PC-9 (cell line): ENCODE measurements at regions not wholly inside any gene's neighbourhood (a gene's known extent, or its start where the extent isn't known, plus 50 kb on each side); places are given as distances from the start of the nearest gene placed in this dataset.
A peak's percentile ranks its signal among the peaks of the same experiment; 100 is the strongest.

Experiments used
- BruUV-seq: library from RNA; stranded (reverse); fragments of 400-500 nt; replicated peaks from 2 replicates; lab custom pipeline; 2021; lab: Mats Ljungman, UMichigan
- CTCF ChIA-PET: fragments of 300-600 bp; sonication (Branson Sonifier 250); formaldehyde crosslinking; loops from one replicate; lab custom pipeline; 2022; ENCODE audit warnings: antibody characterized with exemption; lab: Charles Lee
- POLR2A ChIA-PET: fragments of 300-600 bp; sonication (Branson Sonifier 250); formaldehyde crosslinking; loops from one replicate; lab custom pipeline; 2022; ENCODE audit warnings: antibody characterized with exemption; ENCODE audit not compliant: unreplicated experiment; lab: Charles Lee
- DNase-seq, 2 experiments: peaks; one replicate each; pipeline versions ENCODE4 v3.0.0 to v3.0.0-alpha.2; 2015 to 2022; ENCODE audit warnings: mixed read lengths in 1 of 2
- H2AFZ ChIP-seq: fragments of 200-600 bp; sonication (generic); 2 replicates; pipeline ENCODE4 v1.8.1; 2017; ENCODE audit warnings: antibody characterized with exemption
- H3F3A ChIP-seq: fragments of 200-600 bp; sonication (generic); 2 replicates; pipeline ENCODE4 v1.8.1; 2017; ENCODE audit warnings: antibody characterized with exemption, mild to moderate bottlenecking, low read depth; ENCODE audit not compliant: insufficient read depth
- H3K27ac ChIP-seq: fragments of 200-600 bp; sonication (generic); 2 replicates; pipeline ENCODE4 v1.6.1; 2016; ENCODE audit warnings: mixed run types
- H3K27me3 ChIP-seq: fragments of 200-600 bp; sonication (generic); 2 replicates; pipeline ENCODE4 v1.6.1; 2016; ENCODE audit warnings: low read depth, mixed run types; ENCODE audit not compliant: insufficient read depth
- H3K36me3 ChIP-seq: fragments of 200-600 bp; sonication (generic); 2 replicates; pipeline ENCODE4 v1.6.1; 2016; ENCODE audit warnings: low read depth, mixed run types
- H3K4me1 ChIP-seq: fragments of 200-600 bp; sonication (generic); replicated peaks from 2 replicates; pipeline ENCODE4 v1.6.1; 2016; ENCODE audit warnings: mixed run types; ENCODE audit not compliant: insufficient read depth
- H3K4me2 ChIP-seq: fragments of 200-600 bp; sonication (generic); 2 replicates; pipeline ENCODE4 v1.6.1; 2017; ENCODE audit warnings: mixed run types
- H3K4me3 ChIP-seq: fragments of 200-600 bp; sonication (generic); 2 replicates; pipeline ENCODE4 v1.6.1; 2016; ENCODE audit warnings: mixed run types
- H3K79me2 ChIP-seq: fragments of 200-600 bp; sonication (generic); 2 replicates; pipeline ENCODE4 v1.6.1; 2017; ENCODE audit warnings: low read depth, mixed run types
- H3K9me2 ChIP-seq: fragments of 200-600 bp; sonication (generic); 2 replicates; pipeline ENCODE4 v1.8.1; 2017; ENCODE audit warnings: mild to moderate bottlenecking; ENCODE audit not compliant: insufficient read depth
- H3K9me3 ChIP-seq: fragments of 200-600 bp; sonication (generic); 2 replicates; pipeline ENCODE4 v1.8.1; 2016; ENCODE audit warnings: low read depth; ENCODE audit not compliant: insufficient read depth
- H4K20me1 ChIP-seq: fragments of 200-600 bp; sonication (generic); 2 replicates; pipeline ENCODE4 v1.8.1; 2017; ENCODE audit not compliant: insufficient read depth
- EZH2 ChIP-seq: fragments of 200-600 bp; sonication (generic); IDR thresholded peaks from 2 replicates; pipeline ENCODE4 v1.8.0; 2017; ENCODE audit warnings: antibody characterized with exemption, low read depth
- intact Hi-C: fragments of 100-400 bp; cut with micrococcal nuclease; formaldehyde crosslinking; loops from one replicate; pipeline ENCODE4 v1.10.0; 2022; ENCODE audit not compliant: unreplicated experiment
- TF ChIP-seq, protein P1 (sequence below): fragments of 200-600 bp; sonication (generic); conservative IDR thresholded peaks from 2 replicates; pipeline ENCODE4 v1.6.1; 2017; ENCODE audit warnings: mixed run types, antibody characterized with exemption, mild to moderate bottlenecking, moderate library complexity

DNA sequence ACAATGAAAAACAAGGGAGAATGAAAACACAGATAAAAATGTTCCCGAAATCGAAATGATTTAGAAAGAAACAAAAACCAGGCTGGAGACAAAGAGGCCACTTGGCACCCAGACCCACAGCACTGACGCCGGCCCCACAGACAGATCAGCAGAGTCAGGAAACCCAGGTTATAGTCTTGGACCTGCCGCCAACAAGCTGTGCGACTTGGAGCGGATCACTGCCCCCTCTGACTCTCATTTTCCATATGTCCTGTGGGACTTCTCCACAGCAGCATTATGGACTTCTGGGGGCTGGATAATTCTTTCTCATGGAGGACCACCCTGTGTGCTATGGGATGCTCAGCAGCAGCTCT is 72.4 kb downstream of the MATN1 start:
- Histone ChIP-seq H3K27me3 (no peaks in the 10 kb centered on the region), H3K9me3 (no peaks in the 10 kb centered on the region), H4K20me1 (no peaks in the 10 kb centered on the region), H3K79me2 (no peaks in the 10 kb centered on the region), H2AFZ (no peak overlapping the region), H3K27ac (no peak overlapping the region), H3K36me3 (no peaks in the 10 kb centered on the region), H3K4me3 (no peak overlapping the region), H3K4me1 (peaks cover 36% of the 10 kb centered on the region), H3K9me2 (no peaks in the 10 kb centered on the region), H3K4me2 (no peak overlapping the region), H3F3A (peaks cover 12% of the 10 kb centered on the region; the same call in 1 of the 2 replicates)
- BruUV-seq = no TSS peak
- no peak for DNase-seq
- CTCF ChIA-PET = no interaction called here
- TF ChIP-seq, protein P1, sequence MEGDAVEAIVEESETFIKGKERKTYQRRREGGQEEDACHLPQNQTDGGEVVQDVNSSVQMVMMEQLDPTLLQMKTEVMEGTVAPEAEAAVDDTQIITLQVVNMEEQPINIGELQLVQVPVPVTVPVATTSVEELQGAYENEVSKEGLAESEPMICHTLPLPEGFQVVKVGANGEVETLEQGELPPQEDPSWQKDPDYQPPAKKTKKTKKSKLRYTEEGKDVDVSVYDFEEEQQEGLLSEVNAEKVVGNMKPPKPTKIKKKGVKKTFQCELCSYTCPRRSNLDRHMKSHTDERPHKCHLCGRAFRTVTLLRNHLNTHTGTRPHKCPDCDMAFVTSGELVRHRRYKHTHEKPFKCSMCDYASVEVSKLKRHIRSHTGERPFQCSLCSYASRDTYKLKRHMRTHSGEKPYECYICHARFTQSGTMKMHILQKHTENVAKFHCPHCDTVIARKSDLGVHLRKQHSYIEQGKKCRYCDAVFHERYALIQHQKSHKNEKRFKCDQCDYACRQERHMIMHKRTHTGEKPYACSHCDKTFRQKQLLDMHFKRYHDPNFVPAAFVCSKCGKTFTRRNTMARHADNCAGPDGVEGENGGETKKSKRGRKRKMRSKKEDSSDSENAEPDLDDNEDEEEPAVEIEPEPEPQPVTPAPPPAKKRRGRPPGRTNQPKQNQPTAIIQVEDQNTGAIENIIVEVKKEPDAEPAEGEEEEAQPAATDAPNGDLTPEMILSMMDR = no peak
- TF ChIP-seq EZH2 = no peak
- POLR2A ChIA-PET = no interaction called here
- intact Hi-C loops = no loop called here

DNA sequence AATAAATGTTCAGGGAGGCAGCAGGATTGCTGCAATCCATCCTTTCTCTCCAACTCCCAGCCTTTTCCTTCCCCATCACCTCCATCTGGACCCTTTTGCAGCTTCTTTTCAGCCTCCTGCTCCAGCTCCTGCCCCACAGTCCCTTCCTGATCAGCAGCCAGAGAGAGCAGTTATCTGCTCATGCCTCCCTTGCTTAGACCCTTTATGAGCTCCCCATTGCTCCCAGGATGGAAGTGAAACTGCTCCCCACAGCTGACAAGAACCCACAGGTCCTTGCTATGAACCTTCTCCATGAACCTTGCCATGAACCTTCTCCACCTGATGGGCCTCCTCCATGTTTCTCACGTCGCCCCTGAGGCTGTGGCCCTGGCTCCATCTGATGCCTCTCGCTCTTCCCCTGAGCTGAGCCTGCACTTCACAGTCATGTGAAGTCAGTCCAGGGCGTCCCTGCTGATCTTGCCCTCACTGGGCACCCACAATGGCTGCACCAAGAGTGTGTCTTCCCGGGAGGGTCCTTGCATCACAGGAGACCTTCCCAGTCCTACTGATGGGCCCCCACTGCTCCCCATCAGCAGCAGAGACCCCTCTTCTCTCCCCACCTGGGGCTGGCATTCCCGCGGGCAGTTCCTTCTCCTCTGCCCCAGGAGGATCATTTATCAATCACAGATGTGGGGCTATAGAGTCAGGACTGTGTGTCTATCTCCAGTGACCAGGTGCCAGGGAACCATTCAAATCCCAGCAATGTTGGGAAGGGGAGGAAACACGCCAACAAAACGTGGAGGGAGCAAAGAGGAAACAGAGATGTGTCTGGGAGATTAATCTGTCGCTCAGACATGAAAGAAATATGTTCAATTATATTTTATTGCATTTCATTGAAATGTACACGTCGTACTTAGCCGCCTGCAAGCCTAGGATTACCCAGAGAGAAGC is 73.1 kb downstream of the MATN1 start:
- no peaks in the 10 kb centered on the region for H3K36me3 ChIP-seq
- H3K27ac ChIP-seq = peak overlapping the region; percentile 33; the same call in 1 of the 2 replicates
- no peaks in the 10 kb centered on the region for H4K20me1 ChIP-seq
- H3K4me3 ChIP-seq = no peak overlapping the region
- H3K4me2 ChIP-seq = peak overlapping the region; percentile 17
- intact Hi-C loops = no loop called here
- H3F3A ChIP-seq = peaks cover 12% of the 10 kb centered on the region; the same call in 1 of the 2 replicates
- DNase-seq = no peak
- no peak for TF ChIP-seq EZH2
- TF ChIP-seq, protein P1 = no peak
- peaks cover 36% of the 10 kb centered on the region for H3K4me1 ChIP-seq
- H3K27me3 ChIP-seq = no peaks in the 10 kb centered on the region
- H3K9me3 ChIP-seq = no peaks in the 10 kb centered on the region
- no peaks in the 10 kb centered on the region for H3K79me2 ChIP-seq
- H3K9me2 ChIP-seq = no peaks in the 10 kb centered on the region
- CTCF ChIA-PET = no interaction called here
- POLR2A ChIA-PET = interaction anchor here (0.6 kb wide), 1 partner anchor 1114 kb away, joined by 3 read pairs; no protein-coding TSS in a partner anchor
- no peak overlapping the region for H2AFZ ChIP-seq
- BruUV-seq = no TSS peak

DNA sequence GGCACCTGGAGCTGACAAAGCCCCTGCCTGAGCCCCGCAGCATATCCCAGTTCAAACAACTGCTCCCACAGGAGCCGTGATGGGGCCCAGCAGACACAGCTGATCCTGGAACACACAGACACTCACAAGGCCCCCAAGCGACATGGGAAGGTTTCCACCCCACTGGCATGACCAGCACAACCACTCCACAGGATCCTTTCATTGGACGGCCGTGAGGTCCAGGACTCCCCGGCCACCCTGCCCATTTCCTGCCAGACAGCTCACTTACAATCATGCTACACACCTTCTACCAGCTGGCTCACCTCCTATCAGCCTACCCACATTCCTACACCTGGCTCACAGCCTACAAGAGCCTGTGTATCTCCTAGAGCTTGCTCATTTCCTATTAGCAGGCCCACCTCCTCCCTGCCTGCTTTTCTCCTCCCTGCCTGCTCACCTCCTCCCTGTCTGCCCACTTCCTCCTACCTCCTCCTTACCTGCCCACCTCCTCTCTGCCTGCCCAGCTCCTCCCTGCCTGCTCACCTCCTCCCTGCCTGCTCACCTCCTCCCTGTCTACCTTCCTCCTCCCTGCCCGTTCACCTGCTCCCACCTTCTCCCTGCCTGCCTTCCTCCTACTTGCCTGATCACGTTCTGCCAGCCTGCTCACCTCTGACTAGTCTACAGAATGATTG is 73.9 kb downstream of the MATN1 start:
- Histone ChIP-seq H2AFZ (no peak overlapping the region), H3K79me2 (no peaks in the 10 kb centered on the region), H3K4me2 (peak overlapping the region; percentile 17), H3F3A (peaks cover 12% of the 10 kb centered on the region; the same call in 1 of the 2 replicates), H3K4me1 (peaks cover 31% of the 10 kb centered on the region), H4K20me1 (no peaks in the 10 kb centered on the region), H3K9me3 (no peaks in the 10 kb centered on the region), H3K27me3 (no peaks in the 10 kb centered on the region), H3K9me2 (no peaks in the 10 kb centered on the region), H3K4me3 (no peak overlapping the region), H3K27ac (peak overlapping the region; percentile 33; the same call in 1 of the 2 replicates), H3K36me3 (no peaks in the 10 kb centered on the region)
- ChIA-PET CTCF (interaction anchor here (1.1 kb wide), 1 partner anchor 36 kb away, joined by 3 read pairs; no protein-coding TSS in a partner anchor), POLR2A (interaction anchor here (0.6 to 0.8 kb wide), 2 partner anchors 228 to 1081 kb away, joined by 5 to 13 read pairs; no protein-coding TSS in a partner anchor)
- intact Hi-C loops = loop anchor here (1.0 to 2.0 kb wide), 2 partner anchors 35 to 36 kb away; no protein-coding TSS in a partner anchor
- TF ChIP-seq, protein P1 = no peak
- no peak for TF ChIP-seq EZH2
- peak; percentile 61 to 81 for DNase-seq
- no TSS peak for BruUV-seq
